Lower lobe of right lung (tissue), 2 donors: ENCODE measurements at regions not wholly inside any gene's neighbourhood (a gene's known extent, or its start where the extent isn't known, plus 50 kb on each side); places are given as distances from the start of the nearest gene placed in this dataset.

ENCODE experiments used
- ATAC-seq, 2 donors: fragments of 200-7000 bp; cut with Tn5 transposase; one replicate each; pipeline ENCODE4 v1.9.1; 2020 to 2022; ENCODE audit warnings: mild to moderate bottlenecking in 2 of 2, moderate library complexity in 2 of 2
- DNase-seq: peaks from one replicate; pipeline ENCODE4 v3.0.0-alpha.2; 2020
- H3K27ac ChIP-seq: fragments of 200-600 bp; one replicate; pipeline ENCODE4 v1.8.0; 2022
- H3K27me3 ChIP-seq: fragments of 200-600 bp; one replicate; pipeline ENCODE4 v1.8.0; 2022; ENCODE audit warnings: low read depth
- H3K36me3 ChIP-seq: fragments of 200-600 bp; one replicate; pipeline ENCODE4 v1.8.0; 2022; ENCODE audit warnings: mild to moderate bottlenecking
- H3K4me1 ChIP-seq: fragments of 200-600 bp; one replicate; pipeline ENCODE4 v1.8.0; 2022
- H3K4me3 ChIP-seq: fragments of 200-600 bp; one replicate; pipeline ENCODE4 v1.8.0; 2022; ENCODE audit warnings: mild to moderate bottlenecking
- H3K9me3 ChIP-seq: fragments of 200-600 bp; one replicate; pipeline ENCODE4 v1.8.0; 2022
- intact Hi-C: fragments of 100-400 bp; cut with DNase I; formaldehyde crosslinking; loops from one replicate; pipeline ENCODE4 v1.11.0; 2022
- TF ChIP-seq, protein P1 (sequence below): fragments of 200-600 bp; IDR thresholded peaks from one replicate; pipeline ENCODE4 v1.8.0; 2022; ENCODE audit warnings: antibody characterized with exemption, mild to moderate bottlenecking
- donor health status: DM: no; HTN: yes; CAD: no; lungs with severe emphysema.

DNA sequence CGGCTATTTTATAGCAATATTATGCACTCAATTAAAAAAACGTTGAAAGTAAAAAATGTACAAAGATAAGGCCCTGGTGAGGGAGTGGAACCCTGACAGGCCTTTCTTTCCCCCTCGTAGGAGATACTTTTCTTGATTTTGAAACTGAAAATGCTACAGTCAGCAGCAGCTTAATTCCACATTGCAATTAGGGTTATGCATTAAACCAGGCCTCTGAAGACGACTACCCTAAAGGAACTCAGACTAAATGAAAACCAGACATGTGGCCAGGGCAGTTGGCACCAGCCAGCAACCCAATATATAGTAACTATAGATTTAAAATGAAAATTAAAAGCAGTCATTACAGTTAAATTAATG lies 463.2 kb upstream of the MAF start:
- ATAC-seq (no peak), DNase-seq (no peak)
- Histone ChIP-seq H3K4me1 (no peaks in the 10 kb centered on the region), H3K9me3 (no peaks in the 10 kb centered on the region), H3K36me3 (no peaks in the 10 kb centered on the region), H3K27ac (peak overlapping the region; percentile 31), H3K4me3 (no peak overlapping the region), H3K27me3 (no peaks in the 10 kb centered on the region)
- intact Hi-C loops = no loop called here
- TF ChIP-seq, protein P1, sequence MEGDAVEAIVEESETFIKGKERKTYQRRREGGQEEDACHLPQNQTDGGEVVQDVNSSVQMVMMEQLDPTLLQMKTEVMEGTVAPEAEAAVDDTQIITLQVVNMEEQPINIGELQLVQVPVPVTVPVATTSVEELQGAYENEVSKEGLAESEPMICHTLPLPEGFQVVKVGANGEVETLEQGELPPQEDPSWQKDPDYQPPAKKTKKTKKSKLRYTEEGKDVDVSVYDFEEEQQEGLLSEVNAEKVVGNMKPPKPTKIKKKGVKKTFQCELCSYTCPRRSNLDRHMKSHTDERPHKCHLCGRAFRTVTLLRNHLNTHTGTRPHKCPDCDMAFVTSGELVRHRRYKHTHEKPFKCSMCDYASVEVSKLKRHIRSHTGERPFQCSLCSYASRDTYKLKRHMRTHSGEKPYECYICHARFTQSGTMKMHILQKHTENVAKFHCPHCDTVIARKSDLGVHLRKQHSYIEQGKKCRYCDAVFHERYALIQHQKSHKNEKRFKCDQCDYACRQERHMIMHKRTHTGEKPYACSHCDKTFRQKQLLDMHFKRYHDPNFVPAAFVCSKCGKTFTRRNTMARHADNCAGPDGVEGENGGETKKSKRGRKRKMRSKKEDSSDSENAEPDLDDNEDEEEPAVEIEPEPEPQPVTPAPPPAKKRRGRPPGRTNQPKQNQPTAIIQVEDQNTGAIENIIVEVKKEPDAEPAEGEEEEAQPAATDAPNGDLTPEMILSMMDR = no peak

DNA sequence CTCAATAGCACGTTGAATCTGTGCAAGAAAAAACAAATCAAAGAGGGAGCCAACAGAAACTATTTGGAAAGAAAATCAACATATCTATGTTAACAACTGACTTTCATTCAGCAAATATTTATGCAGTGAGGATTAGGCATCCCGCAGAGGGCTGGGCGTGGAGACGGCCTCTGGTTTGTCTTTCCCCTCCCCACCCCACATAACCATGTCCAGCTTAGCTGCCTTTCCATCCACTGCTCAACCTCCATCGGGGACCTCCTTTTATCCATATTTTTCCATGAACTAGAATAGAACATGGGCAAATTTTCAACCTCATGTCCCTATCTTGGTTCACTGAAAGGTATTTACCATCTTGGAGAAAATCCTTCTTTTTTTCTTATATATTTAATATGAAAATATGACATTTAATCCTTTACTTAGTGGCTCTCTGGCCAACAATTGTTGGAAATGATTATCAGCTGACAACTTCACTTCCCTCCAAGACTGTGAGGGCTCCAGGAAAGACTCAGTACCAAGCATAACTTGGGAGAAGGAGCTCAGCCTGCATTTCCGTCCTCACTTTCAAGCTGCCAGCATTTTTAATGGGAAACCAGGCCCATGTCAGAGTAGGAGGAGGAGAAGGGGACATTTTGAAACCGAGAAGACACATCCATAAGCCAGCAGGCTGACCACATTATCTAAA lies 462.6 kb upstream of the MAF start:
- no peaks in the 10 kb centered on the region for H3K27me3 ChIP-seq
- H3K9me3 ChIP-seq = no peaks in the 10 kb centered on the region
- H3K36me3 ChIP-seq = no peaks in the 10 kb centered on the region
- H3K4me1 ChIP-seq = no peaks in the 10 kb centered on the region
- no peak for ATAC-seq
- TF ChIP-seq, protein P1 = no peak
- intact Hi-C loops = no loop called here
- no peak overlapping the region for H3K4me3 ChIP-seq
- peak overlapping the region; percentile 31 for H3K27ac ChIP-seq
- DNase-seq = no peak

DNA sequence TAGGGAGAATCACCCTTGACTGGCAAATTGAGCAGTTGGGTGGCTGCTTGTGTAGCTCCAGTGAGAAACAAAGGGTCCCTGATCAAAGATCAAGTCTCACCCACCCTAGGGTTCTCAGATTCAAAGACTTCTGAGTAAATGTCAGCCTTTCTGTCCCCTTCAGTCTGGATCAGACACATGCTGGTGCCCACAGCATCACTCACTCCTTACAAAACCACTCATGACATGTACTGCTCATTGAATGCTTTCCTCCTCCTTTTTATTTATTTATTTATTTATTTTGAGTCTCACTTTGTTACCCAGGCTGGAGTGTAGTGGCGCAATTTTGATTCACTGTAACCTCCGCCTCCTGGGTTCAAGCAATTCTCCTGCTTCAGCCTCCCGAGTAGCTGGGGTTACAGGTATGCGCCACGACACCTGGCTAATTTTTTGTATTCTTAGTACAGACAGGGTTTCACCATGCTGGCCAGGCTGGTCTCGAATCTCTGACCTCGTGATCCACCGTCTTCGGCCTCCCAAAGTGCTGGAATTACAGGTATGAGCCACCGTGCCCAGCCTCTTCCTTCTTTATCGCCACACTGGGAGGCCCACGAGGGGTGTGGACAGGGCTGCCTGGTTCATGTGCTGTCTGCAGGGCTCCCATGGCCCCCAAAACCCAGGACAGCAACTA lies 462.0 kb upstream of the MAF start:
- TF ChIP-seq, protein P1 = no peak
- no peaks in the 10 kb centered on the region for H3K4me1 ChIP-seq
- no peak overlapping the region for H3K27ac ChIP-seq

DNA sequence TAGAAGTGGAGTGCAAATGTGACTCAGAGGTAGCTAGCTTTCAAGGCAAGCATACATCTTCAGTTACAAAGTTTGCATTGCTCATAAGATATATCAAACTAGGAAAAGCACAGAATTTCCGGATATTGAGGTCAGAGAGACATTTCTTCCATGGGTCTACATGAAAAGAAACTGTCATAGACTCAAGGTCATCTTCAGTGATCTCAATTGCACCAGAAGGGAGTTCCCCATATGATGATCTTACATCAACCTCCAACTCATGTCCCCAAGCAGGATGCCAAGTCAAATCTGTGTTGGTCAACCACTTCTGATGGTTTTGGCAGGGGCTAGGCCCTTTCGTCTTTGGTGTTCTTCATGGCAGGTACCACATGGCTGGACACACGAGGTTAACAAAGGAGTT lies 459.9 kb upstream of the MAF start:
- Histone ChIP-seq H3K9me3 (no peaks in the 10 kb centered on the region), H3K4me3 (no peak overlapping the region), H3K36me3 (no peaks in the 10 kb centered on the region), H3K4me1 (no peaks in the 10 kb centered on the region), H3K27me3 (no peaks in the 10 kb centered on the region), H3K27ac (no peak overlapping the region)
- intact Hi-C loops = no loop called here
- TF ChIP-seq, protein P1 = no peak
- DNase-seq (no peak), ATAC-seq (no peak)

More for the DNA sequence above, 462.0 kb upstream of the MAF start:
- DNase-seq (no peak), ATAC-seq (no peak)
- Histone ChIP-seq H3K27me3 (no peaks in the 10 kb centered on the region), H3K4me3 (no peak overlapping the region), H3K9me3 (no peaks in the 10 kb centered on the region), H3K36me3 (no peaks in the 10 kb centered on the region)
- intact Hi-C loops = no loop called here

DNA sequence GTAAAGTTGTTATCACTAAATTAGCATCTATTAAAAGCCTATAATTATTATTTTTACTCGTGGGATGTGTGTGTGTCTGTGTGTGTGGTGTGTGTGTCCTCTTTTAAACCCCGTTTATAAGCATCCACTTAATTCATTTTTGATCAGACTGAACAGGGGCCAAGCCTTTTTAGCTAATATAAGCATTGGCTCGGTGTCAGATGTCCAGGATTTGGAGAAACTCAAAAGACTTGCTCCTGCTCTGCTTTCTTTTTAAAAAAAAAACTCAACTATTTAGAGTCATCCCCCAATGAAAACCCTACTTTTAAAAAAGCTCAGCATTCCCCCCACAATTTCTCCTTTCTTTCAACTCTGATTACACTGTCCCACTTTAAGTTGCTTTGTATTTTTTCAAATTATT lies 459.3 kb upstream of the MAF start:
- Histone ChIP-seq H3K4me3 (no peak overlapping the region), H3K9me3 (no peaks in the 10 kb centered on the region), H3K36me3 (no peaks in the 10 kb centered on the region), H3K27ac (no peak overlapping the region), H3K4me1 (no peaks in the 10 kb centered on the region), H3K27me3 (no peaks in the 10 kb centered on the region)
- DNase-seq (no peak), ATAC-seq (no peak)
- intact Hi-C loops = no loop called here
- TF ChIP-seq, protein P1 = no peak
